GM06990 (cell line): ENCODE measurements at regions not wholly inside any gene's neighbourhood (a gene's known extent, or its start where the extent isn't known, plus 50 kb on each side); places are given as distances from the start of the nearest gene placed in this dataset.

Experiments used
- DNase-seq: peaks from one replicate; pipeline ENCODE4 v3.0.0-alpha.2; 2011; ENCODE audit not compliant: insufficient read length; ENCODE audit errors: extremely low read depth
- H3K27me3 ChIP-seq: replicated peaks from 2 replicates; pipeline ENCODE4 v1.6.0; 2011; ENCODE audit warnings: low read length; ENCODE audit not compliant: control insufficient read depth, insufficient read depth
- H3K36me3 ChIP-seq: 2 replicates; pipeline ENCODE4 v1.5.1; 2011; ENCODE audit warnings: low read length; ENCODE audit not compliant: control insufficient read depth, insufficient read depth
- H3K4me3 ChIP-seq: replicated peaks from 2 replicates; pipeline ENCODE4 v1.5.1; 2011; ENCODE audit warnings: low read depth, mild to moderate bottlenecking, control low read depth, low read length
- CTCF ChIP-seq: IDR thresholded peaks from 2 replicates; pipeline ENCODE4 v1.5.1; 2011; ENCODE audit warnings: low read length, control low read depth, mild to moderate bottlenecking, inconsistent platforms; ENCODE audit not compliant: insufficient read depth, poor library complexity, severe bottlenecking

- H3K4me3 ChIP-seq = no peak overlapping the region
- DNase-seq = no peak
- no peak for TF ChIP-seq CTCF
- no peaks in the 10 kb centered on the region for H3K36me3 ChIP-seq
- H3K27me3 ChIP-seq = peaks cover 1% of the 10 kb centered on the region
Observed at GRCh38 chr10:30118590-30118989, 59.2 kb upstream of the JCAD start.

GRCh38 chr10:30117812-30118501 lies 58.6 kb upstream of the JCAD start:
- Histone ChIP-seq H3K27me3 (peaks cover 1% of the 10 kb centered on the region), H3K4me3 (no peak overlapping the region), H3K36me3 (no peaks in the 10 kb centered on the region)
- DNase-seq = no peak
- TF ChIP-seq CTCF = no peak

DNA sequence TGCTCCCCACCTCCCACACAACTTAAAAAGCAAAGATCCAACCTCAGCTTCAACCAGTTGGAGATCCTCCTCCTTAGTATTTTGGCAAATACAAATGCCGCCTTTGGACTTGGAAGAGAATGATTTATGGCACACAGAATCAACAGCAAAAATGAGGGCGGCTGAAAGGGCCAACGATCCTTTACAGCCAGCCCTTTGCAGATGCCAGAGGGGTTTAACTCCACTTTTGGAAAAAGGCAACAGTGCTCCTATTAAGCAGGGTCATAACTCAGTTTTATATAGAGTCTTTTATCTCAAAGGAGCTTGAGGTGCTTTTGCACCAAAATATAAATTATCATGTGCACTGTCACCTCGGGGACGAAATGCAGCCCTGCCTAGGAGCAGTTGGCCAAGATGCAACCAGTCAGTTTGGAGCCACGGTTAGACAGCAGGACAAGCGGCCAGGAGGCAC lies 56.7 kb upstream of the JCAD start:
- no peak for TF ChIP-seq CTCF
- Histone ChIP-seq H3K27me3 (peaks cover 1% of the 10 kb centered on the region), H3K4me3 (no peak overlapping the region), H3K36me3 (no peaks in the 10 kb centered on the region)
- DNase-seq = no peak

DNA sequence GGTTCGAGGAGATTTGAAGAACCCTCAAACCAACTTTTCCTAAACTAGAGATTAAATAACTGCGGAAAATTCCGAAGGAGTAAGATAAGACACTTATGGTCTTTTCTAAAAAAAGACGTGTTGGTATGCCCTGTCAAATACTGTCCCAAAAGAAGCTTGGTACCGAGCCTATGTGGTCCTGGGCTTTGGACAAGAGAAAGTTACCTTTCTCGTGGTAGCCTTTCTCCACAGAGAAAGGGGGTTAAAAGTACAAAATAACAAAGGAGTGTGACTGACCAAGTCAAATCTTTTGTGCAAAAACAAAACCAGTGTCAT lies 56.2 kb upstream of the JCAD start:
- Histone ChIP-seq H3K27me3 (peaks cover 1% of the 10 kb centered on the region), H3K36me3 (no peaks in the 10 kb centered on the region), H3K4me3 (no peak overlapping the region)
- DNase-seq = no peak
- TF ChIP-seq CTCF = no peak

DNA sequence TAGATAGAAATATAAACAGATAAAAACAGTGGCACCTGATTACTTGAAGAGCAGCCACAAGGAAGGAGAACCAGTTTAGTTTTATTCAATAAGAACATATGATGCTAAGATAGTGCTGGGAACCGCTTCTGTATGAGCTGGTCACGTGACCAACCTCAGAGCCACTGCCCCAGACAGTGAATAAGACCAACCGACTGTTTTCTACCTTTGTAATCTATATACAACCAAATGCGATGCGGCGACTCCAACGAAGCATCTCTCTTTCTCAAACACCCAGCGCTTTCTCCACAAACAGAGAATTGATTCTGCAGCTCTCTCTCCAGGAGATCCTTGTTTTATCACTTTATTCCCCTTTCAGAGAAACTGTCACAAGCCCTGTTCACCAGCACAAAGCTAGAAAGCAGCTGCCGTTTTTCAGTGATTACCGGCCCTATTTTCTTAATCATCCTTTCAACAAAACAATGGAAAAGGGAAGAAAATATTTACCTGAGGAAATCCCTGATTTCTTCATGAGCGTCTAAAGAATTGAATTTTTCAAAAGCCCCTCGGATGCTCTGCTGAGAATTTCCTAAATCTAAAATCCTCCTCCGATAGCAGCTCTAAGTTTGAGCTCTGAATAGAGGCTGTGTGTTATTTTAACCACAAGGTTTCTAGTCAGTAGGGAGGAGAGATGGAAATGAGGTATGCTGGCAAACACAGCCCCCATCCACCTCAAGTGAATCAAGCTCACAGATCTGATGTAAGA lies 55.7 kb upstream of the JCAD start:
- DNase-seq = no peak
- peaks cover 1% of the 10 kb centered on the region for H3K27me3 ChIP-seq
- no peak overlapping the region for H3K4me3 ChIP-seq
- H3K36me3 ChIP-seq = no peaks in the 10 kb centered on the region
- TF ChIP-seq CTCF = no peak
